RWPE1 (cell line): ENCODE measurements at regions not wholly inside any gene's neighbourhood (a gene's known extent, or its start where the extent isn't known, plus 50 kb on each side); places are given as distances from the start of the nearest gene placed in this dataset.

Experiments used
- CTCF ChIA-PET: fragments of 350-600 bp; sonication (Branson Sonifier 250); formaldehyde crosslinking; extraction: SDS; loops from one replicate; lab custom pipeline; 2021; lab: Yijun Ruan, JAX
- POLR2A ChIA-PET: fragments of 400-600 bp; formaldehyde crosslinking; extraction: SDS; loops from one replicate; lab custom pipeline; 2020; ENCODE audit warnings: antibody characterized with exemption; ENCODE audit not compliant: low non-redundant PET; lab: Yijun Ruan, JAX
- DNase-seq: peaks from one replicate; pipeline ENCODE4 v3.0.0; 2012; ENCODE audit warnings: low spot score
- H3K27ac ChIP-seq: fragments of 450-650 bp; 2 replicates; pipeline ENCODE4 v1.5.1; 2017
- TF ChIP-seq, protein P1 (sequence below): fragments of 450-650 bp; conservative IDR thresholded peaks from 2 replicates; pipeline ENCODE4 v1.5.1; 2017; ENCODE audit warnings: low read depth, mild to moderate bottlenecking

DNA sequence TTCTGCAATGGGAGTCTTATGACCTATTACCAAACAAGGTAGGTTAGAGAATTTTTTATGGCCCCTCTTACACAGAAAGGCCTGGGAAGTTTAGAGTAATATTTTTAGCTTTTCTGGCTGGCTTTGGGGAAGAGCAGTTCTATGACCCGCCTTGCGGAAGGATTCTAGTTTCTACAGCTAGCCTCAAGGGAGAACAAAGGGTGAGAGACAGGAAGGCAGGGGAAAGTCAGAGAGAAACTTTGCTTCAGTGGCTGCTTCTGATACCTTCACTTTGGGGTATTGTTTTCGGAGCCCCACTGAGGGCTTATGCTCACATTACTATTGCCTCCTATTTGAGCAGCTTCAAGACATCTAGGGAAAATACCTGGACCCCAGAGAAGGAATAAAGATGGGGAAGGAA lies 80.7 kb upstream of the NUDT4 start:
- no peak for DNase-seq
- CTCF ChIA-PET, result no interaction called here
- POLR2A ChIA-PET, result no interaction called here
- TF ChIP-seq, protein P1, sequence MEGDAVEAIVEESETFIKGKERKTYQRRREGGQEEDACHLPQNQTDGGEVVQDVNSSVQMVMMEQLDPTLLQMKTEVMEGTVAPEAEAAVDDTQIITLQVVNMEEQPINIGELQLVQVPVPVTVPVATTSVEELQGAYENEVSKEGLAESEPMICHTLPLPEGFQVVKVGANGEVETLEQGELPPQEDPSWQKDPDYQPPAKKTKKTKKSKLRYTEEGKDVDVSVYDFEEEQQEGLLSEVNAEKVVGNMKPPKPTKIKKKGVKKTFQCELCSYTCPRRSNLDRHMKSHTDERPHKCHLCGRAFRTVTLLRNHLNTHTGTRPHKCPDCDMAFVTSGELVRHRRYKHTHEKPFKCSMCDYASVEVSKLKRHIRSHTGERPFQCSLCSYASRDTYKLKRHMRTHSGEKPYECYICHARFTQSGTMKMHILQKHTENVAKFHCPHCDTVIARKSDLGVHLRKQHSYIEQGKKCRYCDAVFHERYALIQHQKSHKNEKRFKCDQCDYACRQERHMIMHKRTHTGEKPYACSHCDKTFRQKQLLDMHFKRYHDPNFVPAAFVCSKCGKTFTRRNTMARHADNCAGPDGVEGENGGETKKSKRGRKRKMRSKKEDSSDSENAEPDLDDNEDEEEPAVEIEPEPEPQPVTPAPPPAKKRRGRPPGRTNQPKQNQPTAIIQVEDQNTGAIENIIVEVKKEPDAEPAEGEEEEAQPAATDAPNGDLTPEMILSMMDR, result no peak
- no peak overlapping the region for H3K27ac ChIP-seq

DNA sequence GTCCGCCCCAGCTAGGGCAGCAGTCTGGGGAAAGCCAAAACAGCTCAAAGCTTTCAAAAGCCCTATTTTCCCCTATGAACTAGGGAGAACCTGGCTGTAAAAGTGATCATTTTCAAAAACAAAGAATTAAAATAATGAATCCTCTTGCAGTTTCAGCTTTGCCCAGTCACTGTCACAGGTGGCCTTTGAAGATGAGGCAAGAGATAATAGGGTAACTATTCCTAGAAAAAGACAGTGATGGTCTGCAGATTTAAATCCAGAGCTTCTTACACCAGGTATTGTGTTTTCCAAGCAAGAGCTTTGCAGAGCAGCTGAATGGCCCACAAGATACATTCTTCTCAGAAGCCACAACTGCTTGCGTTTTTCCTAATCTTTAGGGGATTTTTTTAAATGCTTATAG lies 80.2 kb upstream of the NUDT4 start:
- H3K27ac ChIP-seq, result no peak overlapping the region
- DNase-seq, result no peak
- CTCF ChIA-PET, result interaction anchor here (0.6 kb wide), 2 partner anchors 9 to 46 kb away, joined by 4 read pairs; no protein-coding TSS in a partner anchor
- POLR2A ChIA-PET, result no interaction called here
- TF ChIP-seq, protein P1, result no peak

DNA sequence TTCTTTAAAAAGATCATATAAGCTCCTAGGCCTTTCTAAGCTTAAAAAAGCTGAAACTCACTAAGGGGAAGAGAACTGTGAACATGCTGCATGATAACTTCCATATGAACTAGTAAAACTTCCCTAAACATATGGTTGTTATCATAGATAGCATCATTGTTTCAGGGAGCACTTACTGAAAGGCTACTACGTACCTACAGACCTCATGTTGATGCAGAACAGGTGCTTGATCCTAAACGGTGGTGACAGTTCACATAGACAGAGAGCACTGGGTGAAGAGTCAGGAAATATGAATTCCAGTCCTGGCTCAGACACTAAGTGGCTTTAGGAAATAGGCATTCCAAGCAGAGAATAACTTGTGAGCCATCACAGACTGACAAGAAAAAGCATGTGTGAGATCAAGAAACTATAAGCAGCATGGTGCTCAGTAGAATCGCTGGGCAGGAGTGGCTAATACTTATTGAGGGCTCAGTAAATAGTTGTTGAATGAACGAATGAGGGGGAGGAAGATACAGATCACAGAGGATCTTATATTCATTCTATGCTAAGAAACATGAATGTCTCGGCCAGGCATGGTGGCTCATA lies 78.4 kb upstream of the NUDT4 start:
- TF ChIP-seq, protein P1, result no peak
- CTCF ChIA-PET, result interaction anchor here (0.7 kb wide), 1 partner anchor 1603 kb away, joined by 3 read pairs; no protein-coding TSS in a partner anchor
- POLR2A ChIA-PET, result no interaction called here

DNA sequence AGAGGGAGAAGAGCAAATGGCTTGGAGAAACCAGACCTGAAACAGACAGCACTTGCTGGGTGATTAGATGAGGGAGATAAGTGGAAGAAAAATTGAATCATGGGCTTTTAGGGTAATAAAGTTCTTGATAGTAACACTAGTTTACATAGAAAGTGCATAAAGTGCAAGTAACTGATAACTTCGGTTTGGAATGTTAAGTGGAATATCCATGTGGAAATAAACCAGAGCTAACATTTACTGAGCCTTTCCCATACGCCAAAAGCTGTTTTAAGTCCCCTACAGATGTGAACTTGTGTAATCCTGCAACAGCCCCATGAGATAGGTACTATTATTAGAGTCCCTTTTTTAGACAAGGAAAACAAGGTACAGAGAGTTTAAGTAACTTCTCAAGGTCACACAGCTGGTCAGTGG lies 77.1 kb upstream of the NUDT4 start:
- H3K27ac ChIP-seq, result no peak overlapping the region
- CTCF ChIA-PET, result no interaction called here
- POLR2A ChIA-PET, result no interaction called here
- no peak for DNase-seq
- TF ChIP-seq, protein P1, result no peak

More for the DNA sequence above, 78.4 kb upstream of the NUDT4 start:
- no peak overlapping the region for H3K27ac ChIP-seq
- DNase-seq, result no peak

DNA sequence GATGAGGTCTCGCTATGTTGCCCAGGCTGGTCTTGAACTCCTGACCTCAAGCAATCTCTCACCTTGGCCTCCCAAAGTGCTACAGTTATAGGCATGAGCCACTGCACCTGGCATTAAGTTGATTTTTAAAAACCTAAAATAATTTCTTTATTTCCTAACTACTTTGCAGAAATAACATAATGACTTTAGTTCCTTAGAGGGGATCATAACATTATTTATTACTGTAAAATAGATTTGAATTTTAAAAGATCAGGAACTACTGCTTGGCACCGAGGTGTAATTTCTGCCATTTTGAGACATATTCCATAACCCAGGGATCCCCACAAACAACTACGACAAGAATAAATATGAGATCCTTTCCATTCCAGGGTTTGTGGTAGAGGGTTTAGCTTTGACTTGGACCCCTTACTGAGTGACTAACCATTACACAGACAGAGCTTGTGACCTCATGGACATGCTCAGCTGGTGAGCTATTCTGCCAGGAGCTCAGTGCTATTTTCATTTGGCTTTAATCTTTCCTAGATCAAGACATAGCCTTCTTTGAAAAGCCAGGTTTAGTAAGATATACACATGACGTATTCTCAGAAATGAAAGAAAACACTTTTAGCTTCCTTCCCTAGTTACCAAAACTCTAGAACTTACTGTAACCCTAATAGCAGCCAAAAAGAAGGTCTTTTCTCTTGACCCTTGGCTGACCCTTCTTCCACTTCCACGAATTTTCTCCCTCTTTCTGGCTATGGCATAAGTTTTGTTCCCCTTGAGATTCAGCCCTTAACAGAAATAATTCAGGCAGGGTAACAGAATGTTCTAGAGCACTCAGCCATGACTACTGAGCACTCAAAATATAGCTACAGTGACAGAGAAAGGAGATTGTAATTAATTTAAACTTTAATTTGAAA lies 75.1 kb upstream of the NUDT4 start:
- no peak for DNase-seq
- no peak overlapping the region for H3K27ac ChIP-seq
- ChIA-PET CTCF (no interaction called here), POLR2A (no interaction called here)
- TF ChIP-seq, protein P1, result no peak

DNA sequence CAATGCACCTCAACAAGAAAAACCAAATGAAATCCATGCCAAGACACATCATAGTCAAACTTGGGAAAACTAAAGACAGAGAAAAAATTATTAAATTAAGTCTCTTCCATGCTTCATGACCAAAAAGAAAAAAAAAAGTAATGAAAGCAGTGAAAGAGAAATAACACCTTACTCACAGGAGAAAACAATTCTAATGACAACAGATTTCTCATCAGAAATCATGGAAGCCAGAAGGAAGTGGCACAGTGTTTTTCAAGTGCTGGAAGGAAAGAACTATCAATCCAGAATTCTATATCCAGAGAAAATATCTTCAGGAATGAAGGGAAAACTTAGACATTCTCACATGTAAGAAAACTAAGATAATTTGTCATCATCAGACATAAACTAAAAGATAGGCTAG lies 71.1 kb upstream of the NUDT4 start:
- H3K27ac ChIP-seq, result no peak overlapping the region
- TF ChIP-seq, protein P1, result no peak
- no peak for DNase-seq
- ChIA-PET POLR2A (no interaction called here), CTCF (no interaction called here)
